ENCODE measurements at regions not wholly inside any gene's neighbourhood (a gene's known extent, or its start where the extent isn't known, plus 50 kb on each side); places are given as distances from the start of the nearest gene placed in this dataset.
"Not testable (repeated sequence)": the region's sequence is repeated elsewhere in the genome, so short reads cannot be mapped to it uniquely, and the experiment has no call there.

GRCh38 chr6:25138233-25138933, 140.8 kb upstream of the CARMIL1 start:
- Histone ChIP-seq H3K4me3 (peak overlapping the region; percentile 37 to 53 (median 48)), H3K9me3 (no peaks in the 10 kb centered on the region), H3K27ac (peak overlapping the region; percentile 77 to 93 (median 84)), H3K27me3 (no peaks in the 10 kb centered on the region), H3K4me1 (peaks cover 0 to 34% (median 19%) of the 10 kb centered on the region in 4 donors), H3K36me3 (peaks cover 0 to 5% (median 0%) of the 10 kb centered on the region in 4 donors)
- DNase-seq = peak; percentile 51 to 82
- intact Hi-C loops (cut with DNase I; ENCODE audit: low total_unique reads) = loop anchor here (10.0 kb wide), 1 partner anchor 56 kb away; no protein-coding TSS in a partner anchor
- peak; percentile 75 to 84 (median 78) for TF ChIP-seq POLR2AphosphoS5 (IDR thresholded peaks at IDR 0.05)
- TF ChIP-seq, protein P1, sequence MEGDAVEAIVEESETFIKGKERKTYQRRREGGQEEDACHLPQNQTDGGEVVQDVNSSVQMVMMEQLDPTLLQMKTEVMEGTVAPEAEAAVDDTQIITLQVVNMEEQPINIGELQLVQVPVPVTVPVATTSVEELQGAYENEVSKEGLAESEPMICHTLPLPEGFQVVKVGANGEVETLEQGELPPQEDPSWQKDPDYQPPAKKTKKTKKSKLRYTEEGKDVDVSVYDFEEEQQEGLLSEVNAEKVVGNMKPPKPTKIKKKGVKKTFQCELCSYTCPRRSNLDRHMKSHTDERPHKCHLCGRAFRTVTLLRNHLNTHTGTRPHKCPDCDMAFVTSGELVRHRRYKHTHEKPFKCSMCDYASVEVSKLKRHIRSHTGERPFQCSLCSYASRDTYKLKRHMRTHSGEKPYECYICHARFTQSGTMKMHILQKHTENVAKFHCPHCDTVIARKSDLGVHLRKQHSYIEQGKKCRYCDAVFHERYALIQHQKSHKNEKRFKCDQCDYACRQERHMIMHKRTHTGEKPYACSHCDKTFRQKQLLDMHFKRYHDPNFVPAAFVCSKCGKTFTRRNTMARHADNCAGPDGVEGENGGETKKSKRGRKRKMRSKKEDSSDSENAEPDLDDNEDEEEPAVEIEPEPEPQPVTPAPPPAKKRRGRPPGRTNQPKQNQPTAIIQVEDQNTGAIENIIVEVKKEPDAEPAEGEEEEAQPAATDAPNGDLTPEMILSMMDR (IDR thresholded peaks at IDR 0.05) = peak in 1 of 7 experiments; percentile 17
- TF ChIP-seq EP300 (IDR thresholded peaks at IDR 0.05) = no peak
- WGBS, 5 donors = 2 to 26% (median 6%) methylated on average over 7 of the region's 7 CpGs

- intact Hi-C loops (cut with DNase I; ENCODE audit: low total_unique reads) = loop anchor here (10.0 kb wide), 1 partner anchor 56 kb away; no protein-coding TSS in a partner anchor
- H3K36me3 ChIP-seq = peaks cover 0 to 5% (median 0%) of the 10 kb centered on the region in 4 donors
- WGBS, 5 donors = 0 to 5% (median 1%) methylated on average over 2 of the region's 2 CpGs
- H3K9me3 ChIP-seq = no peaks in the 10 kb centered on the region
- no peak for TF ChIP-seq POLR2AphosphoS5 (IDR thresholded peaks at IDR 0.05)
- TF ChIP-seq, protein P1 (IDR thresholded peaks at IDR 0.05) = no peak
- TF ChIP-seq POLR2A (IDR thresholded peaks at IDR 0.05) = no peak
- no peak for TF ChIP-seq EP300 (IDR thresholded peaks at IDR 0.05)
- H3K4me1 ChIP-seq = peaks cover 0 to 34% (median 19%) of the 10 kb centered on the region in 4 donors
- peak overlapping the region in 4 of 5 donors; percentile 77 to 93 (median 88) for H3K27ac ChIP-seq
- peak overlapping the region; percentile 37 to 53 (median 48) for H3K4me3 ChIP-seq
- no peaks in the 10 kb centered on the region for H3K27me3 ChIP-seq
- peak in 1 of 2 donors; percentile 40 for DNase-seq
Measured at GRCh38 chr6:25138934-25139415, 140.2 kb upstream of the CARMIL1 start.

DNA sequence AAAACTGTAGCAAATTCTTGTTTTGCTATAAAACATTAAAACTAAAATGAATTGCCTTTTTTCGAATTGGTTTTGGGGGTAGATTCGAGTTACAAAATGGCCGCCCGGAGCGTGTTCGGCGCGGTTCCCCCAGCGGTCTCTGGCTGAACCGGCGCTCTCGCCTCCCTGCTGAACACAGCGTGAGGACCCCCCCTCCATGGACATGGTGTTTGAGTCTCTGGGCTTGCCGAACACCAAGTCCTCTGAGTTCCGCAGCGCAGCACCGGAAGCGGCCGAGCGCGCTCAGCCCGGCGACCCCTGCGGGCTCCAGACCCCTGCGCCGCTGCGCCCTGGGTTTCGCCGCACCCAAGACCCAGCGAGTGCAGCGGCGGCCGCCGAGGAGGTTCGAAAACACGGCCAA, 139.6 kb upstream of the CARMIL1 start:
- H3K9me3 ChIP-seq, H3K36me3 ChIP-seq, H3K27me3 ChIP-seq, DNase-seq: not testable (repeated sequence)
- Histone ChIP-seq H3K27ac (peak overlapping the region in 3 of 5 donors; percentile 84 to 93 (median 91)), H3K4me1 (peaks cover 0 to 33% (median 18%) of the 10 kb centered on the region in 4 donors), H3K4me3 (peak overlapping the region in 3 of 4 donors; percentile 2 to 43 (median 27))
- 68 to 84% (median 72%) methylated on average over 36 of the region's 36 CpGs for WGBS, 5 donors
- intact Hi-C loops (cut with DNase I; ENCODE audit: low total_unique reads) = loop anchor here (10.0 kb wide), 1 partner anchor 55 kb away; no protein-coding TSS in a partner anchor

- DNase-seq = no peak
- TF ChIP-seq POLR2AphosphoS5 (IDR thresholded peaks at IDR 0.05) = no peak
- Histone ChIP-seq H3K27ac (no peak overlapping the region), H3K4me3 (no peak overlapping the region), H3K36me3 (no peaks in the 10 kb centered on the region), H3K27me3 (no peaks in the 10 kb centered on the region), H3K9me3 (no peaks in the 10 kb centered on the region), H3K4me1 (peaks cover 0 to 17% (median 7%) of the 10 kb centered on the region in 4 donors)
- intact Hi-C loops (cut with DNase I; ENCODE audit: low total_unique reads) = no loop called here
- 87 to 93% (median 89%) methylated on average over 2 of the region's 2 CpGs for WGBS, 5 donors
Measured at GRCh38 chr6:25142506-25142905, 136.7 kb upstream of the CARMIL1 start.

GRCh38 chr6:25144919-25145318, 134.3 kb upstream of the CARMIL1 start:
- Histone ChIP-seq H3K27ac (no peak overlapping the region), H3K9me3 (peaks cover 0 to 5% (median 0%) of the 10 kb centered on the region in 4 donors), H3K4me3 (no peak overlapping the region), H3K4me1 (no peaks in the 10 kb centered on the region), H3K27me3 (no peaks in the 10 kb centered on the region), H3K36me3 (no peaks in the 10 kb centered on the region)
- TF ChIP-seq, protein P1 (IDR thresholded peaks at IDR 0.05) = no peak
- TF ChIP-seq POLR2A (IDR thresholded peaks at IDR 0.05) = no peak
- no peak for TF ChIP-seq EP300 (IDR thresholded peaks at IDR 0.05)
- TF ChIP-seq POLR2AphosphoS5 (IDR thresholded peaks at IDR 0.05) = no peak
- intact Hi-C loops (cut with DNase I; ENCODE audit: low total_unique reads) = no loop called here
- DNase-seq = no peak
- WGBS, 5 donors = 89 to 100% (median 96%) methylated on average over 1 of the region's 1 CpG
